Choroid plexus epithelial cell (primary cell): ENCODE measurements at regions not wholly inside any gene's neighbourhood (a gene's known extent, or its start where the extent isn't known, plus 50 kb on each side); places are given as distances from the start of the nearest gene placed in this dataset.

Experiments used
- DNase-seq: peaks from one replicate; pipeline ENCODE4 v3.0.0-alpha.2; 2010; ENCODE audit warnings: low read depth
- H3K4me3 ChIP-seq: 2 replicates; pipeline ENCODE4 v1.5.1; 2011; ENCODE audit warnings: low read depth, mild to moderate bottlenecking, control low read depth, low read length, moderate library complexity
- TF ChIP-seq, protein P1 (sequence below): conservative IDR thresholded peaks from 2 replicates; pipeline ENCODE4 v1.5.1; 2011; ENCODE audit warnings: low read depth, mild to moderate bottlenecking, control low read depth, inconsistent platforms, low read length, moderate library complexity

DNA sequence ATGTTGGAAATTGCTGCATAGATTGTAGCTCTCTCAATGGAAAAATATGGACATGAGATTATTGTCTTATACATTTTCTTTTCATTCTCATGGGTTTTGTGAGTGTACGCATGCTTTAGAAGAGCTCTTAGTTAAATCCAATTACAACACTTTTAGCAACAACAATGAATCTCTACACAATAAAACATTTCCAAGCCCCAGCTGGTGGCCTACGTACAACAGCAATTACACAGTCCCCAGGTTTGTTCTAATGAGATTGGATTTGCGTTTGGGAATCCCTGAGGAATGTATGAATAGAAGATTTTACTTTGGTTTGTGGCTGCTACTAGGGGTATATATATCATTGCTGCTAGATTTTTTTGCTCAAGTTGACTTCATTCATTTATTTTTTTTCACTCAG lies 98.6 kb downstream of the FHDC1 start:
- TF ChIP-seq, protein P1, sequence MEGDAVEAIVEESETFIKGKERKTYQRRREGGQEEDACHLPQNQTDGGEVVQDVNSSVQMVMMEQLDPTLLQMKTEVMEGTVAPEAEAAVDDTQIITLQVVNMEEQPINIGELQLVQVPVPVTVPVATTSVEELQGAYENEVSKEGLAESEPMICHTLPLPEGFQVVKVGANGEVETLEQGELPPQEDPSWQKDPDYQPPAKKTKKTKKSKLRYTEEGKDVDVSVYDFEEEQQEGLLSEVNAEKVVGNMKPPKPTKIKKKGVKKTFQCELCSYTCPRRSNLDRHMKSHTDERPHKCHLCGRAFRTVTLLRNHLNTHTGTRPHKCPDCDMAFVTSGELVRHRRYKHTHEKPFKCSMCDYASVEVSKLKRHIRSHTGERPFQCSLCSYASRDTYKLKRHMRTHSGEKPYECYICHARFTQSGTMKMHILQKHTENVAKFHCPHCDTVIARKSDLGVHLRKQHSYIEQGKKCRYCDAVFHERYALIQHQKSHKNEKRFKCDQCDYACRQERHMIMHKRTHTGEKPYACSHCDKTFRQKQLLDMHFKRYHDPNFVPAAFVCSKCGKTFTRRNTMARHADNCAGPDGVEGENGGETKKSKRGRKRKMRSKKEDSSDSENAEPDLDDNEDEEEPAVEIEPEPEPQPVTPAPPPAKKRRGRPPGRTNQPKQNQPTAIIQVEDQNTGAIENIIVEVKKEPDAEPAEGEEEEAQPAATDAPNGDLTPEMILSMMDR = no peak
- no peak for DNase-seq
- H3K4me3 ChIP-seq = no peak overlapping the region

DNA sequence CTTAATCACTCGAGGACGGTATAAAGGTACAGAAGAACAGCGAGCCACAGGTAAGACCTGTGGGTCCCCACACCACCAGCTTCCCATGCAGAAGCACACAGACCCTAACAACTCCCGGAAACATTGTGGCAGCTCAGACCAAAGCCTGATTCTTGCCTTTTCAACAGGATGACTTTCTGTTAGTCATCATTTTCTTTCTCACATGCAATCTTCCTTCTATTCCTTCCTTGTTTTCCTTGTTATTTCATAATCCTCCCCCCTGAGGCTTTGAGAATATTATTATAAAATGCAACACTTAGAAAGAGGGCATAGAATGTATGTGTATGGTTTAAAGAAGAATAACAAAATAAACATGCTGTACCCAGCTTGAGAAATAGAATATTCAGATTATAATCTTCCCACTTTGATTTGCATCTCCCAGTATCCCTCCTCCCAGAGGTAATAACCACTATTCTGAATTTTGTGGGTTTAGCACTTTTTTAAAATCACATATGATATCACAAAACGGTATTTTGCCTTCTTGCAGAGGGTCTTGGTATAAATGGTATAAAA lies 100.9 kb downstream of the FHDC1 start:
- H3K4me3 ChIP-seq = no peak overlapping the region
- TF ChIP-seq, protein P1 = no peak
- peak; percentile 13 for DNase-seq

DNA sequence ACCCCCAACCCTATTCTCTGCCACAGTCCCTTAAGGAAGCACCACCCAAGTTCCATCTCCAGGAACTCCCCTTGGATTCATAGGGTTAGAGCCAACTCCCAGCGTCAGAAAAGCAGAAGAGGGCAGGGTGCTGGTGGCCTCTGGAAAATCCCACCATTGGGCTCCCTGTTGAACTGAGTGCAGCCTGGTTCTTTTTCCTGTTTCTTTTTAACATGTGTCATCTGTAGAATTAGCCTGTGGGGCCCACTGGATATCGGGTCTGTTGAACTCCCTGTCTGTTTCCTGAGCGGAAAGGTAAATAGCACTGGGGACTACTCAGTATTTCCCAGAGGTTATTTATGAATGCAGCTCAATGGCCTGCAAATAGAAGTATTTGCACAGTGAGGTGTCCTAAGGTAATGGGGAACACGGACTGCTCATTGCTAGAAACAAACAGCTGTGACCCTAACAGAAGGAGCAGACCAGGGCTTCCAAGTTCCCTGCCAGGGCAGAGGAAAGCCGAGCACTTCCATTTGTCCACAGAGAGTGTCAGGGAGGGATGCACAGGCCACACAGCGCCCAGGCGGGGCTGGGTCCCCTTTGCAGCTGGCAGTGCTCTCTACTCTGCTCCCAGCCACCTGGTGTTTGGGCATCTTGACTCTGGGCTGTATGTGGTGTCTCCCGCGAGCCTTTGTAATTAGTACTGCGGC lies 102.6 kb downstream of the FHDC1 start:
- H3K4me3 ChIP-seq = no peak overlapping the region
- TF ChIP-seq, protein P1 = no peak
- DNase-seq = no peak

DNA sequence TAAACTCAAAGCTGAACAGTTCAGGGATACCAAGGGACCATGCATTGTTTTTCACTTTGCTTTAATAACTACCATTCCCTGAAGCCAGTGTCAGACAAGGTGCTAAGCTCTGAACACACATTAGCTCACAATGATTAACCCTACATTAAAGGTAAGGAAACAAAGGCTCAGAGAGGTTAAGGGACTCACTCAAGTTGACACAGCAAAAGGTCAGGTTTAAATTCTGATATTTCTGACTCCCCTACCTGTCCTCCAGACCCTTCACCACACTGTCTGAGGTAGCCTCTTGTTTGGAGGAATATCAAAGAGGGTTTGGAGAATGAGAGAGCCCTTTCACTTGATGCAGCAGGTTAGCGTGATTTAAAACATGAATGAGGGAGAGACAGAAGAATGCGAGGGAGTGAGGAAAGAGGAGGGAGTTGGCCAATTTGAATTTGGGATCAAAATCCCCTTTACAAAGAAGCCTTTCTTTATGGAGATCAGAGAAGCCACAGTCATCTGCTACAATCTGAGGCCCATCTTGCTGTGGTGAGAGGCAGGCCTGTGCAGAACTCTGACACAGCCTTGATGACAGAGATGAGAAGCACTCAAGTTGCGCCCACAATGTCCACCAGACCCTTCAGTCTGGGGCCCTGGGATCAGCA lies 103.5 kb downstream of the FHDC1 start:
- no peak overlapping the region for H3K4me3 ChIP-seq
- TF ChIP-seq, protein P1 = no peak
- no peak for DNase-seq

DNA sequence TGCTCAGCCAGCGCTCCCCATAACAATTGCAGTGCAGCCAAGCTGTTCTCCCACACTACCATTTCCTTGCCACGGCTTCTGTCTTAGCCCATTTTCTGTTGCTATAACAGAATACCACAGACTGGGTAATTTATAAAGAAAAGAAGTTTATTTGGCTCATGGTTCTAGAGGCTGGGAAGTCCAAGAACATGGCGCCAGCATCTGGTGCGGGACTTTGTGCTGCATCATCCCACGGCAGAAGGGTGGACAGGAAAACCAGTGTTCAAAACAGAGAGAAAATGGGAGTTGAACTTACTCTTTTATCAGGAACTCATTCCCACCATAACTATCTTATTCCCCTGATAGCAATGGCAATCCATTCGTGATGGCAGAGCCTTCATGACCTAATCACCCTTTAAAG lies 104.6 kb downstream of the FHDC1 start:
- H3K4me3 ChIP-seq = no peak overlapping the region
- TF ChIP-seq, protein P1 = no peak
- DNase-seq = no peak

DNA sequence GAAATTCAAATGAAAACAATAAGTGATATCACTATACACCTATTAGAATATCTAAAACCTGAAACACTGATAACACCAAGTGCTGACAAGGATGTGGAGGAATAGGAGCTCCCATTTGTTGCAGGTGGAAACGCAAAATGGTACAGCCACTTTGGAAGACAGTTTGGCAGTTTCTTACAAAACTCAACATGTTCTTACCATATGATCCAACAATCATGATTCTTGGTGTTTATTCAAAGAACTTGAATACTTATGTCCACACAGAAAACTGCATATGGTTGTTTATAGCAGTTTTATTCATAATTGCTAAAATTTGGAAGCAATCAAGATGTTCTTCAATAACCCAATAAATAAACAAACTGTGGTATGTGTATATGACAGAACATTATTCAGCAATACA lies 107.9 kb downstream of the FHDC1 start:
- no peak for DNase-seq
- TF ChIP-seq, protein P1 = no peak
- no peak overlapping the region for H3K4me3 ChIP-seq
